Tibial nerve (tissue), 4 donors: ENCODE measurements at regions not wholly inside any gene's neighbourhood (a gene's known extent, or its start where the extent isn't known, plus 50 kb on each side); places are given as distances from the start of the nearest gene placed in this dataset.

Source experiments
- DNase-seq, 2 donors: peaks; one replicate each; pipeline ENCODE4 v3.0.0-alpha.2; 2019; ENCODE audit warnings: low spot score in 2 of 2
- H3K27ac ChIP-seq, 4 donors: fragments of 200-600 bp; sonication (generic) in 3 of 4; one replicate each; pipeline ENCODE4 v1.5.1; 2017 to 2019; ENCODE audit warnings: mild to moderate bottlenecking in 1 of 4
- H3K27me3 ChIP-seq, 2 donors: fragments of 200-600 bp; sonication (generic) in 1 of 2; one replicate each; pipeline versions ENCODE4 v1.5.1 to v1.6.0; 2017 to 2019
- H3K36me3 ChIP-seq, 3 donors: fragments of 200-600 bp; sonication (generic); one replicate each; pipeline ENCODE4 v1.5.1; 2018 to 2019
- H3K4me1 ChIP-seq, 4 donors: fragments of 200-600 bp; sonication (generic) in 3 of 4; one replicate each; pipeline ENCODE4 v1.5.1; 2017 to 2019
- H3K4me3 ChIP-seq, 4 donors: fragments of 200-600 bp; sonication (generic) in 3 of 4; one replicate each; pipeline ENCODE4 v1.5.1; 2017 to 2019; ENCODE audit warnings: mild to moderate bottlenecking in 1 of 4, moderate library complexity in 1 of 4
- H3K9me3 ChIP-seq, 4 donors: fragments of 200-600 bp; sonication (generic) in 3 of 4; one replicate each; pipeline ENCODE4 v1.5.1; 2017 to 2019
- CTCF ChIP-seq, 5 experiments: fragments of 200-600 bp in 3 of 5; fragments of 450-650 bp in 2 of 5; sonication (generic) in 3 of 5; IDR thresholded peaks; one replicate each; pipeline ENCODE4 v1.5.1; 2016 to 2019; ENCODE audit warnings: antibody characterized with exemption in 5 of 5, mild to moderate bottlenecking in 3 of 5, moderate library complexity in 2 of 5
- EP300 ChIP-seq, 2 donors: sonication (generic); formaldehyde crosslinking; IDR thresholded peaks; one replicate each; pipeline ENCODE4 v1.6.1; 2017; ENCODE audit warnings: antibody characterized with exemption in 2 of 2, mild to moderate bottlenecking in 1 of 2
- POLR2A ChIP-seq, 2 donors: fragments of 450-650 bp; IDR thresholded peaks; one replicate each; pipeline ENCODE4 v1.6.1; 2017; ENCODE audit warnings: antibody characterized with exemption in 2 of 2, mild to moderate bottlenecking in 2 of 2, moderate library complexity in 2 of 2
- WGBS, 2 donors: methylation state at CpG; one replicate each; pipeline ENCODE4 v1.1.5; 2018; 5-methylcytosine and 5-hydroxymethylcytosine counted together

GRCh38 chr5:121299153-121299552 lies 552.5 kb upstream of the FTMT start:
- no peak for DNase-seq
- no peaks in the 10 kb centered on the region for H3K4me1 ChIP-seq
- H3K27me3 ChIP-seq = no peaks in the 10 kb centered on the region
- 83 to 85% methylated on average over 3 of the region's 3 CpGs for WGBS, 2 donors
- no peak overlapping the region for H3K27ac ChIP-seq
- no peaks in the 10 kb centered on the region for H3K9me3 ChIP-seq
- TF ChIP-seq POLR2A (IDR thresholded peaks at IDR 0.05) = no peak
- TF ChIP-seq CTCF (IDR thresholded peaks at IDR 0.05) = no peak
- TF ChIP-seq EP300 (IDR thresholded peaks at IDR 0.05) = no peak
- H3K36me3 ChIP-seq = no peaks in the 10 kb centered on the region
- no peak overlapping the region for H3K4me3 ChIP-seq

- 96 to 98% methylated on average over 1 of the region's 1 CpG for WGBS, 2 donors
- Histone ChIP-seq H3K4me1 (no peaks in the 10 kb centered on the region), H3K4me3 (no peak overlapping the region), H3K27me3 (no peaks in the 10 kb centered on the region), H3K36me3 (no peaks in the 10 kb centered on the region), H3K27ac (no peak overlapping the region), H3K9me3 (no peaks in the 10 kb centered on the region)
- no peak for TF ChIP-seq POLR2A (IDR thresholded peaks at IDR 0.05)
- no peak for TF ChIP-seq EP300 (IDR thresholded peaks at IDR 0.05)
- TF ChIP-seq CTCF (IDR thresholded peaks at IDR 0.05) = no peak
- DNase-seq = no peak
These were observed 546.8 kb upstream of the FTMT start for GRCh38 chr5:121304838-121305237.

GRCh38 chr5:121313886-121314285 lies 537.8 kb upstream of the FTMT start:
- no peak overlapping the region for H3K4me3 ChIP-seq
- no peaks in the 10 kb centered on the region for H3K36me3 ChIP-seq
- H3K4me1 ChIP-seq = no peaks in the 10 kb centered on the region
- TF ChIP-seq CTCF (IDR thresholded peaks at IDR 0.05) (no peak), EP300 (IDR thresholded peaks at IDR 0.05) (no peak), POLR2A (IDR thresholded peaks at IDR 0.05) (no peak)
- DNase-seq = no peak
- no peaks in the 10 kb centered on the region for H3K9me3 ChIP-seq
- WGBS, 2 donors = 71% methylated on average over 1 of the region's 1 CpG
- no peak overlapping the region for H3K27ac ChIP-seq
- no peaks in the 10 kb centered on the region for H3K27me3 ChIP-seq

GRCh38 chr5:121315786-121316185 lies 535.9 kb upstream of the FTMT start:
- no peak for DNase-seq
- Histone ChIP-seq H3K4me1 (no peaks in the 10 kb centered on the region), H3K27ac (no peak overlapping the region), H3K27me3 (no peaks in the 10 kb centered on the region), H3K9me3 (no peaks in the 10 kb centered on the region), H3K36me3 (no peaks in the 10 kb centered on the region), H3K4me3 (no peak overlapping the region)
- 81 to 86% methylated on average over 1 of the region's 1 CpG for WGBS, 2 donors
- TF ChIP-seq EP300 (IDR thresholded peaks at IDR 0.05) (no peak), POLR2A (IDR thresholded peaks at IDR 0.05) (no peak), CTCF (IDR thresholded peaks at IDR 0.05) (no peak)

DNA sequence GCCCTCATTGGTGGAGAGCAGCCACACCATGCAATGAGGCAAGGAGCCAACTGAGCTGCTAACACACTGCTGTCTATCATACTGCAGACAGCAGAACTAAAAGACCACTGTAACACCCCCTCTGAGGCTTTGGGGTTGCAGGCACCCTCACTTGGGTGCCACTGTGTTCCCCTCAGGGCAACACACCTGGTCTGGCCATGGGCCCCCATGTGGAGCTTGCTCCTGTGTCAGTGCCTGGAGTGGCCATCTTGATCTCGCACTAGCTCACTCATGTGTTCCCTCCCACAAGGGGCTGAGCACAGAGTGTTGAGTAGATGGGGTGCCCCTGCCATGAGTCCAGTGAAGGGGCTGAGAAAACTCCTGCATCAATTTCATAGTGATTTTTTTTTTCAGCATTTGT lies 532.4 kb upstream of the FTMT start:
- no peaks in the 10 kb centered on the region for H3K27me3 ChIP-seq

More for the DNA sequence above, 532.4 kb upstream of the FTMT start:
- H3K4me1 ChIP-seq = no peaks in the 10 kb centered on the region
- no peak overlapping the region for H3K27ac ChIP-seq
- DNase-seq = no peak
- TF ChIP-seq EP300 (IDR thresholded peaks at IDR 0.05) = no peak
- TF ChIP-seq CTCF (IDR thresholded peaks at IDR 0.05) = no peak
- TF ChIP-seq POLR2A (IDR thresholded peaks at IDR 0.05) = no peak
- H3K36me3 ChIP-seq = no peaks in the 10 kb centered on the region
- no peak overlapping the region for H3K4me3 ChIP-seq
- H3K9me3 ChIP-seq = no peaks in the 10 kb centered on the region
- WGBS, 2 donors = 100% methylated on average over 1 of the region's 1 CpG
